HUES6 (cell line): ENCODE measurements at regions not wholly inside any gene's neighbourhood (a gene's known extent, or its start where the extent isn't known, plus 50 kb on each side); places are given as distances from the start of the nearest gene placed in this dataset.
"Not testable (repeated sequence)": the region's sequence is repeated elsewhere in the genome, so short reads cannot be mapped to it uniquely, and the experiment has no call there.

Source experiments
- H3K27ac ChIP-seq: 2 replicates; pipeline ENCODE4 v1.7.0; 2013; ENCODE audit warnings: low read depth, mild to moderate bottlenecking, low read length, inconsistent platforms
- H3K27me3 ChIP-seq: 2 replicates; pipeline ENCODE4 v1.6.1; 2013; ENCODE audit warnings: low read length; ENCODE audit not compliant: control insufficient read depth, insufficient read depth
- H3K36me3 ChIP-seq: 2 replicates; pipeline ENCODE4 v1.6.1; 2013; ENCODE audit warnings: low read length; ENCODE audit not compliant: control insufficient read depth, insufficient read depth
- H3K4me1 ChIP-seq: 2 replicates; pipeline ENCODE4 v1.6.1; 2013; ENCODE audit warnings: low read length; ENCODE audit not compliant: control insufficient read depth, insufficient read depth
- H3K4me3 ChIP-seq: 2 replicates; pipeline ENCODE4 v1.5.1; 2013; ENCODE audit warnings: low read depth, low read length
- H3K9ac ChIP-seq: one replicate; pipeline ENCODE4 v1.6.1; 2013; ENCODE audit warnings: mild to moderate bottlenecking, low read length
- H3K9me3 ChIP-seq: 2 replicates; pipeline ENCODE4 v1.6.1; 2013; ENCODE audit warnings: low read depth, low read length; ENCODE audit not compliant: control insufficient read depth, insufficient read depth

DNA sequence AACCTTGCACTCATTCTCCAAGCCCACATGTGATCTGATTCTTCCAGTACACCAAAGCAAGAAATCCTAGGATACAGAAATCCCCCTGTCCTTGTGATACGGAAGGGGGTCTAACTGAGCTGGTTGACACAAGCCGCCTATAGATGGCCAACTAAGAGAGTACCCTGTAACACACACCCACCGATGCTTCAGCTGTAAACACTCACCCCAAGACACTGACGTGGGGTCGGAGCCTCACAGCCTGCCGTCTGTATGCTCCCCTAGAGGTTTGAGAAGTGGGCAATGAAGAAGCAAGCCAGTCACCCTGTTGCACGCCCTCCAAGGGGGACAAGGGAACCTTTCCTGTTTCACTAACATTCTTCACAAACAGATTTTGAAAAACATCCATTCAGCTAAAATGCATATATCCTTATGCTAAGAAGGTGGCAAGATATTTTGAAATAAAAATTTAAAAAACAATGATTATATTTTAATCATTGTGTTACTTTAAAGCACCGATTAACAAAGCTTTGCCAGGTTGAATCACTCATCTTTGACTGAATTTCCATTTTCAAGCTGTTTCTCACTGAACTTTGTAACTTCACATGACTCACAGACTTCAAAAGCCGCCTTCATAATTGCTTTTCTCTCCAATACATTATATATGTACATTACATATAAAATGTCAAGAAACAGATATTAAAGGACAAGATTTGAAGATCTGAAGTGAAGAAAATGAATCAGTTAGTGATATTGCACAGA, 329.3 kb downstream of the ARL4A start:
- H3K9ac ChIP-seq, result peak overlapping the region; percentile 58
- no peaks in the 10 kb centered on the region for H3K27me3 ChIP-seq
- peak overlapping the region; percentile 67; the same call in 1 of the 2 replicates for H3K27ac ChIP-seq
- peaks cover 38% of the 10 kb centered on the region for H3K4me1 ChIP-seq
- H3K9me3 ChIP-seq, result no peaks in the 10 kb centered on the region
- H3K36me3 ChIP-seq, result no peaks in the 10 kb centered on the region
- H3K4me3 ChIP-seq, result no peak overlapping the region; the same call in 1 of the 2 replicates

GRCh38 chr7:13017333-13017857, 330.0 kb downstream of the ARL4A start:
- H3K27ac ChIP-seq, result peak overlapping the region; percentile 95
- H3K9ac ChIP-seq, result peak overlapping the region; percentile 76
- no peaks in the 10 kb centered on the region for H3K27me3 ChIP-seq
- peak overlapping the region; percentile 29 for H3K4me3 ChIP-seq
- H3K36me3 ChIP-seq, result no peaks in the 10 kb centered on the region
- H3K4me1 ChIP-seq, result peaks cover 40% of the 10 kb centered on the region
- no peaks in the 10 kb centered on the region for H3K9me3 ChIP-seq

DNA sequence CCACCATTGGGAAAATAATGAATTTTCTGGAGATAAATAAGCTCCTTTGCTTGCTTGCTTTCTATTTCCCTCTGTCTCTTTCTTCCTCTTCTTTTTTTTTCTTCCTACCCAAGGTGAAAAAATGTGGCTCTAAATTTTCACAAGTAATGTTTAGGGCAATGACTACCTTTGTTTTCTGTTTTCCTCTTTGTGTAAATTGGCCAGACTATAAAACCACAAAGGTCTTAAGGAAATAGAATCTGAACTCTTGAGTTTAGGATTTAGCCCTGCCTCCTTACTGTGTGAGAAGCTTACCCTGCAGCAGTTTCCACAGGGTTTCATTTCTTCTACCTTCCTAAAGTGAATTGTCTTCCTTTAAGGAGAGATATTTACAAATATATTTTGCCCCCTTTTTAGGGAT, 330.4 kb downstream of the ARL4A start:
- H3K4me3 ChIP-seq, result peak overlapping the region; percentile 29
- H3K9ac ChIP-seq, result peak overlapping the region; percentile 76

GRCh38 chr7:13021566-13022300, 334.3 kb downstream of the ARL4A start:
- Histone ChIP-seq H3K4me1 (peaks cover 30% of the 10 kb centered on the region), H3K9ac (no peak overlapping the region), H3K9me3 (no peaks in the 10 kb centered on the region), H3K4me3 (no peak overlapping the region), H3K36me3 (no peaks in the 10 kb centered on the region), H3K27me3 (no peaks in the 10 kb centered on the region), H3K27ac (no peak overlapping the region)

More for the DNA sequence above, 330.4 kb downstream of the ARL4A start:
- H3K9me3 ChIP-seq, result no peaks in the 10 kb centered on the region
- peak overlapping the region; percentile 95 for H3K27ac ChIP-seq
- H3K36me3 ChIP-seq, result no peaks in the 10 kb centered on the region
- no peaks in the 10 kb centered on the region for H3K27me3 ChIP-seq
- H3K4me1 ChIP-seq, result peaks cover 40% of the 10 kb centered on the region

DNA sequence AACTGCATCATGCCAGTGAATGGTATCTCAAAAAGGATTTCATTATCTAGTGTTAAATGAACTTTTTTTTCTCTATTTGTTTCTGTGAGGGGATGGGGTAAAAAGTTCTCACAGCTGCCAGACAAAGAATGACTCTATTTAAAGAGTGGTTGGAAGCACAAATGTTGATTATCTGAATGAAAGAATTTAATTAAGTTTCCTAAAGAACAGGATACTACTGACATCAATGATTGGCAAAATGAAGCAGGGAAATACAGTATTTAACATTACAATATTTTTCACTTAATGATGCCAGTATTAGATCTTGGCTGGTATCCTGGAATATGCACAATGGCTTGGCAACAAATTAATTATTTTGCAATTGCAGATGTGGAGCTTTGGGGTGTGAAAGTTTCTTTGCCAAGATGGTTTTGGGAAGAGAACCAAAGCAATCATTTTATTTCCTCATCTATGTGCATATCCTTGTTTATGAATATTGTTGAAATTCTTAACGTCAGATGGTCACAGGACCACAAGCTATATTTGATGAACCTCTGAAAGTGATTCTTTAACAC, 336.8 kb downstream of the ARL4A start:
- Histone ChIP-seq H3K27ac (no peak overlapping the region), H3K27me3 (no peaks in the 10 kb centered on the region)

DNA sequence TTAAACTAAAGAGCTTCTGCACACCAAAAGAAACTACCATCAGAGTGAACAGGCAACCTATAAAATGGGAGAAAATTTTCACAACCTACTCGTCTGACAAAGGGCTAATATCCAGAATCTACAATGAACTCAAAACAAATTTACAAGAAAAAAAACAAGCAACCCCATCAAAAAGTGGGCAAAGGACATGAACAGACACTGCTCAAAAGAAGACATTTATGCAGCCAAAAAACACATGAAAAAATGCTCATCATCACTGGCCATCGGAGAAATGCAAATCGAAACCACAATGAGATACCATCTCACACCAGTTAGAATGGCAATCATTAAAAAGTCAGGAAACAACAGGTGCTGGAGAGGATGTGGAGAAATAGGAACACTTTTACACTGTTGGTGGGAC, 337.6 kb downstream of the ARL4A start:
- not testable (repeated sequence) for H3K27ac ChIP-seq, H3K4me1 ChIP-seq, H3K4me3 ChIP-seq, H3K9me3 ChIP-seq, H3K27me3 ChIP-seq, H3K9ac ChIP-seq, H3K36me3 ChIP-seq

More for the DNA sequence above, 336.8 kb downstream of the ARL4A start:
- Histone ChIP-seq H3K4me1 (peaks cover 8% of the 10 kb centered on the region), H3K4me3 (no peak overlapping the region), H3K9me3 (no peaks in the 10 kb centered on the region), H3K9ac (no peak overlapping the region), H3K36me3 (no peaks in the 10 kb centered on the region)

DNA sequence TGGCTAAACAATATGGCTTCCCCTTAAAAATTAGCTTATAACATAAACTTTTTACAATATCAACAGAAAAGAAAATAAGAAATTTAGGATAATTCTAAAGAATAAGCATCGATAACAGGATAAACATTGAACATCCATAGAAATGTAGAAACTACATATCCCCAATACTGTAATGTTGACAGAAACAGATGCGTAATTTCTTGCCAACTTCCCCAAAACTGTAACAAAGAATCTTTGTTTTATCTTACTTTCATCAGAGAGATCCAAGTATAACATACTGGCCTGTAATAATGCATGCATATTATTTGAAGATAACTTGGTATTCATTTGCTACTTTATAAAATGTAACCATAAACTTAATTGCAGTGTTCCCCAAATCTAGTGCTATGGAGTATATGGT, 339.9 kb downstream of the ARL4A start:
- no peaks in the 10 kb centered on the region for H3K27me3 ChIP-seq
- H3K27ac ChIP-seq, result no peak overlapping the region
- no peak overlapping the region for H3K9ac ChIP-seq
- no peak overlapping the region for H3K4me3 ChIP-seq
- no peaks in the 10 kb centered on the region for H3K9me3 ChIP-seq
- H3K36me3 ChIP-seq, result no peaks in the 10 kb centered on the region
- H3K4me1 ChIP-seq, result peaks cover 10% of the 10 kb centered on the region

DNA sequence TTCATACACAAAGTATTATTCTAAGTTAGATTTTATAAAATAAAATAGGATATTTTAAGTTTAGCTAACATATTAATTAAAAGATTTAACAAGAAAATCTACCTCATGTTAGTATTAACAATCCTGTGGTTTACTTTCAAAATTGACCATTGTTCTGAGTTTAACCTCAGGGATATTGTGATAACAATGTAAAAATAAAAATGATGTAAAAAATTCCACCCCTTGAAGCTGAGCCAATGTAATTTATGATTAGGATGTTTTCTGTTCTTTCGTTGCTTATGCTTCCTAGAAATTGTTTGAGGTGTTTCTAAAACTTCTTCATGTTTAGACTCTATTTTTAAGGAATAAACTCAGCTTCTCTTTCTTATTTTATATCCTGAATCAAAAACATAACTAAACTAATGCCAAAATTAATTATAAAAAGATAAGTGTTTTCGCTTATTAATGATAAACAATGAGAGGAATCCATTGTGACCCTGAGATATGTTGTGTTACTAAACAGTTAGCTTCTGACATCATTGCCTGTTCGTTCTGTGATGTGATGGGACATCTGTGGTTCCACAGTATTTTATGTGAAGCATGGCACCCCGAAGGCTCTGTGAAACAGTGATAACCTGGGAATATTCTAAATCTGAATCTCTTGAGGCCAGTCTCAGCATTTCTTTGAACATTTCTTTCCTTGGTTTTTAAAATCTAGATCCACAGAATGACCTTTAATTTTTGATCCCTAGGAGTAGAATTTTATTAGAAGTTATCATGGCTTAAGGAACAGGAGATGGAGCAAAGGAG, 340.8 kb downstream of the ARL4A start:
- no peak overlapping the region for H3K27ac ChIP-seq
- H3K36me3 ChIP-seq, result no peaks in the 10 kb centered on the region
- no peak overlapping the region for H3K9ac ChIP-seq
- H3K27me3 ChIP-seq, result no peaks in the 10 kb centered on the region
- H3K4me3 ChIP-seq, result no peak overlapping the region
- peaks cover 18% of the 10 kb centered on the region for H3K4me1 ChIP-seq
- H3K9me3 ChIP-seq, result no peaks in the 10 kb centered on the region

DNA sequence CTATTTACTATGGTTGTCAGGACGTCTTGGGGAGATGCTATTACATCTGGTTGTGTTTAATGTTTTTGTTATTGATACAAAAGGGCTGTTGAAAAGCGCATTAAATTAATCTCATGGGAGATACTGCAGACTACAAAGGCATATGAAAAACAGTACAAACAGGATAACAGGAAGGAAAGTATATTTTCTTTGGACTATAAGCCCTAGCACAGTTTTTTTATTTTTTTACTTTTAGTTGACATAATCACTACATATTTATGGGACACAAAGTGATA, 341.3 kb downstream of the ARL4A start:
- Histone ChIP-seq H3K9me3 (no peaks in the 10 kb centered on the region), H3K27ac (no peak overlapping the region), H3K36me3 (no peaks in the 10 kb centered on the region), H3K4me1 (peaks cover 22% of the 10 kb centered on the region), H3K27me3 (no peaks in the 10 kb centered on the region), H3K9ac (no peak overlapping the region), H3K4me3 (no peak overlapping the region)

DNA sequence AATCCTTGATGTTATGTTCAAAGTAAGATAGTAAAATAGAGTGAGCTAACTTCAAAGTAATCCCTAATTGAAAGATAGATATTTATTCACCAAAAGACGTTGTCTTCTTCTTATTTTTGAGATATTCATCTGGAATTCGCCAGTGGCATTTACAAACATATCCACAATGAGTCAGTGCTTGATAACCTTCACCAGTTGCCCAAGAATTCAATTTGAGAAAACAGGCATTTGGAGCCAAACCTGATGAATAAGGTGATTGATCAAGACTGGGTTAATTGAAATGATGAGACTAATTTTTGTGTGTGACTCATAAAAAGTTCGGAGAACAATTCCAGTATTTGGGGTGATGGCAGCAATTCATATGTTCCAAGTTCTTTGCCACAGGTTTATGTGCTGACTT, 344.0 kb downstream of the ARL4A start:
- Histone ChIP-seq H3K4me1 (peaks cover 22% of the 10 kb centered on the region), H3K9ac (no peak overlapping the region), H3K36me3 (peaks cover 4% of the 10 kb centered on the region), H3K27me3 (no peaks in the 10 kb centered on the region), H3K27ac (no peak overlapping the region), H3K9me3 (peaks cover 10% of the 10 kb centered on the region), H3K4me3 (no peak overlapping the region)
